Smooth muscle cell (in vitro differentiated cells): ENCODE measurements at regions not wholly inside any gene's neighbourhood (a gene's known extent, or its start where the extent isn't known, plus 50 kb on each side); places are given as distances from the start of the nearest gene placed in this dataset.

Experiments
- DNase-seq: peaks from one replicate; lab custom pipeline; 2025; ENCODE audit not compliant: unreplicated experiment; lab: John Stamatoyannopoulos, UW
- H2AFZ ChIP-seq: fragments of 200-600 bp; sonication (generic); 2 replicates; pipeline ENCODE4 v1.6.0; 2016; ENCODE audit warnings: antibody characterized with exemption, low read depth, mild to moderate bottlenecking
- H3F3A ChIP-seq: fragments of 200-600 bp; sonication (generic); 2 replicates; pipeline ENCODE4 v1.6.0; 2017; ENCODE audit warnings: antibody characterized with exemption, low read depth
- H3K27ac ChIP-seq: fragments of 200-600 bp; sonication (generic); 2 replicates; pipeline ENCODE4 v1.5.1; 2016; ENCODE audit warnings: low read depth, mild to moderate bottlenecking
- H3K27me3 ChIP-seq: fragments of 200-600 bp; sonication (generic); 2 replicates; pipeline ENCODE4 v1.6.1; 2016; ENCODE audit warnings: low read depth, mild to moderate bottlenecking
- H3K36me3 ChIP-seq: fragments of 200-600 bp; sonication (generic); 2 replicates; pipeline ENCODE4 v1.5.1; 2016; ENCODE audit warnings: low read depth
- H3K4me1 ChIP-seq: fragments of 200-600 bp; sonication (generic); 2 replicates; pipeline ENCODE4 v1.5.1; 2016; ENCODE audit warnings: low read depth
- H3K4me2 ChIP-seq: fragments of 200-600 bp; sonication (generic); 2 replicates; pipeline ENCODE4 v1.6.0; 2016; ENCODE audit warnings: mild to moderate bottlenecking
- H3K4me3 ChIP-seq: fragments of 200-600 bp; sonication (generic); 2 replicates; pipeline ENCODE4 v1.5.1; 2016; ENCODE audit warnings: mild to moderate bottlenecking
- H3K79me2 ChIP-seq: fragments of 200-600 bp; sonication (generic); 2 replicates; pipeline ENCODE4 v1.6.0; 2016; ENCODE audit warnings: low read depth, mild to moderate bottlenecking
- H3K9ac ChIP-seq: fragments of 200-600 bp; sonication (generic); 2 replicates; pipeline ENCODE4 v1.6.0; 2016; ENCODE audit warnings: low read depth
- H3K9me3 ChIP-seq: fragments of 200-600 bp; sonication (generic); replicated peaks from 2 replicates; pipeline ENCODE4 v1.5.1; 2016; ENCODE audit warnings: low read depth
- H4K20me1 ChIP-seq: fragments of 200-600 bp; sonication (generic); 2 replicates; pipeline ENCODE4 v1.6.0; 2016; ENCODE audit warnings: low read depth
- CTCF ChIP-seq: fragments of 200-600 bp; sonication (generic); IDR thresholded peaks from 2 replicates; pipeline ENCODE4 v1.5.1; 2017; ENCODE audit warnings: borderline replicate concordance, mild to moderate bottlenecking, antibody characterized with exemption; ENCODE audit not compliant: insufficient read depth, poor library complexity, severe bottlenecking
- WGBS: methylation state at CpG from one replicate; pipeline ENCODE4 v1.1.7; 2016; ENCODE audit warnings: low lambda C conversion rate; 5-methylcytosine and 5-hydroxymethylcytosine counted together

- H3K79me2 ChIP-seq, result no peaks in the 10 kb centered on the region
- H3K27me3 ChIP-seq, result no peaks in the 10 kb centered on the region
- no peak for TF ChIP-seq CTCF
- H3K9me3 ChIP-seq, result no peaks in the 10 kb centered on the region
- no peaks in the 10 kb centered on the region for H3F3A ChIP-seq
- H2AFZ ChIP-seq, result peak overlapping the region; percentile 70
- peak overlapping the region; percentile 20 for H3K4me2 ChIP-seq
- no peaks in the 10 kb centered on the region for H3K36me3 ChIP-seq
- no peak for DNase-seq
- WGBS, result 68% methylated on average over 2 of the region's 2 CpGs
- H3K4me1 ChIP-seq, result no peaks in the 10 kb centered on the region
- H3K27ac ChIP-seq, result no peak overlapping the region
- H4K20me1 ChIP-seq, result no peaks in the 10 kb centered on the region
- no peak overlapping the region for H3K9ac ChIP-seq
- no peak overlapping the region for H3K4me3 ChIP-seq
Observed at GRCh38 chr3:106058475-106058874, 189.7 kb upstream of the CBLB start.

- peak overlapping the region; percentile 62 for H2AFZ ChIP-seq
- WGBS, result 38% methylated on average over 2 of the region's 2 CpGs
Observed at GRCh38 chr3:106059953-106060517, 191.2 kb upstream of the CBLB start.

GRCh38 chr3:106063909-106064308 is 195.1 kb upstream of the CBLB start:
- H3K4me2 ChIP-seq, result no peak overlapping the region
- H3K9me3 ChIP-seq, result peaks cover 9% of the 10 kb centered on the region
- H3K9ac ChIP-seq, result no peak overlapping the region
- H2AFZ ChIP-seq, result no peak overlapping the region
- H3K27me3 ChIP-seq, result no peaks in the 10 kb centered on the region
- no peak for TF ChIP-seq CTCF
- no peaks in the 10 kb centered on the region for H3F3A ChIP-seq
- DNase-seq, result no peak
- H3K36me3 ChIP-seq, result no peaks in the 10 kb centered on the region
- WGBS, result 98% methylated on average over 3 of the region's 3 CpGs
- no peak overlapping the region for H3K27ac ChIP-seq
- no peak overlapping the region for H3K4me3 ChIP-seq
- no peaks in the 10 kb centered on the region for H3K79me2 ChIP-seq
- H3K4me1 ChIP-seq, result no peaks in the 10 kb centered on the region
- H4K20me1 ChIP-seq, result no peaks in the 10 kb centered on the region

More at GRCh38 chr3:106059953-106060517, 191.2 kb upstream of the CBLB start:
- Histone ChIP-seq H4K20me1 (no peaks in the 10 kb centered on the region), H3K9me3 (peaks cover 9% of the 10 kb centered on the region), H3K27ac (no peak overlapping the region), H3K27me3 (no peaks in the 10 kb centered on the region), H3K4me2 (no peak overlapping the region), H3K9ac (no peak overlapping the region), H3K4me1 (no peaks in the 10 kb centered on the region), H3K4me3 (no peak overlapping the region), H3K36me3 (no peaks in the 10 kb centered on the region), H3F3A (no peaks in the 10 kb centered on the region), H3K79me2 (no peaks in the 10 kb centered on the region)
- no peak for DNase-seq
- no peak for TF ChIP-seq CTCF

GRCh38 chr3:106065831-106066230 is 197.0 kb upstream of the CBLB start:
- no peak for DNase-seq
- TF ChIP-seq CTCF, result no peak

More at GRCh38 chr3:106065831-106066230, 197.0 kb upstream of the CBLB start:
- Histone ChIP-seq H3K79me2 (no peaks in the 10 kb centered on the region), H3K4me1 (no peaks in the 10 kb centered on the region), H4K20me1 (no peaks in the 10 kb centered on the region), H3K4me3 (no peak overlapping the region), H2AFZ (no peak overlapping the region), H3F3A (no peaks in the 10 kb centered on the region), H3K9me3 (peaks cover 9% of the 10 kb centered on the region), H3K4me2 (no peak overlapping the region), H3K36me3 (no peaks in the 10 kb centered on the region), H3K9ac (no peak overlapping the region), H3K27me3 (no peaks in the 10 kb centered on the region), H3K27ac (no peak overlapping the region)
